GM12891 (cell line): ENCODE measurements at regions not wholly inside any gene's neighbourhood (a gene's known extent, or its start where the extent isn't known, plus 50 kb on each side); places are given as distances from the start of the nearest gene placed in this dataset.

Experiments
- DNase-seq: peaks from one replicate; pipeline ENCODE4 v3.0.0; 2011; ENCODE audit warnings: low spot score; ENCODE audit not compliant: insufficient read length
- FAIRE-seq: peaks from 2 replicates; lab custom pipeline; 2011; peaks lifted over from hg19 to GRCh38; lab: Jason Lieb, UNC
- PAX5 ChIP-seq: IDR thresholded peaks from 2 replicates; pipeline ENCODE4 v1.6.1; 2011; ENCODE audit warnings: low read length, moderate library complexity, mild to moderate bottlenecking; ENCODE audit not compliant: insufficient read depth, severe bottlenecking
- POLR2A ChIP-seq: IDR thresholded peaks from 2 replicates; pipeline ENCODE4 v1.6.1; 2011; ENCODE audit warnings: low read depth, low read length, control low read depth
- POLR2AphosphoS5 ChIP-seq: IDR thresholded peaks from 2 replicates; pipeline ENCODE4 v1.6.1; 2011; ENCODE audit warnings: low read depth, low read length, control low read depth
- POU2F2 ChIP-seq: IDR thresholded peaks from 2 replicates; pipeline ENCODE4 v1.6.1; 2011; ENCODE audit warnings: low read depth, mild to moderate bottlenecking, control low read depth, low read length, moderate library complexity
- SPI1 ChIP-seq: IDR thresholded peaks from 2 replicates; pipeline ENCODE4 v1.6.1; 2011; ENCODE audit warnings: low read depth, low read length, control low read depth
- TAF1 ChIP-seq: IDR thresholded peaks from 2 replicates; pipeline ENCODE4 v1.6.1; 2011; ENCODE audit warnings: low read depth, low read length, control low read depth

- no peak for TF ChIP-seq SPI1
- no peak for TF ChIP-seq PAX5
- TF ChIP-seq POLR2AphosphoS5 = no peak
- no peak for TF ChIP-seq POLR2A
- TF ChIP-seq TAF1 = no peak
- no peak for TF ChIP-seq POU2F2
- DNase-seq = no peak
- no peak for FAIRE-seq
These were observed 421.3 kb upstream of the NUPR2 start for GRCh38 chr7:56537477-56537876.

GRCh38 chr7:56495165-56495564 lies 378.9 kb upstream of the NUPR2 start:
- DNase-seq = no peak
- no peak for FAIRE-seq

GRCh38 chr7:56493704-56494450 lies 377.7 kb upstream of the NUPR2 start:
- no peak for DNase-seq
- no peak for FAIRE-seq
- no peak for TF ChIP-seq PAX5
- no peak for TF ChIP-seq SPI1
- TF ChIP-seq POLR2AphosphoS5 = no peak
- no peak for TF ChIP-seq POLR2A
- TF ChIP-seq TAF1 = no peak
- TF ChIP-seq POU2F2 = no peak

More at GRCh38 chr7:56495165-56495564, 378.9 kb upstream of the NUPR2 start:
- TF ChIP-seq POLR2A = no peak
- no peak for TF ChIP-seq POLR2AphosphoS5
- TF ChIP-seq PAX5 = no peak
- no peak for TF ChIP-seq POU2F2
- no peak for TF ChIP-seq TAF1
- no peak for TF ChIP-seq SPI1

- no peak for DNase-seq
- TF ChIP-seq TAF1 (no peak), PAX5 (no peak), POU2F2 (no peak), POLR2AphosphoS5 (no peak), POLR2A (no peak), SPI1 (no peak)
- FAIRE-seq = no peak
These were observed 377.0 kb upstream of the NUPR2 start for GRCh38 chr7:56493196-56493595.

- FAIRE-seq (no peak), DNase-seq (no peak)
- no peak for TF ChIP-seq PAX5
- TF ChIP-seq SPI1 = no peak
- no peak for TF ChIP-seq TAF1
- no peak for TF ChIP-seq POLR2A
- TF ChIP-seq POLR2AphosphoS5 = no peak
- no peak for TF ChIP-seq POU2F2
These were observed 375.6 kb upstream of the NUPR2 start for GRCh38 chr7:56491636-56492425.

GRCh38 chr7:56483861-56484550 lies 367.8 kb upstream of the NUPR2 start:
- FAIRE-seq = no peak
- no peak for TF ChIP-seq TAF1
- TF ChIP-seq POLR2AphosphoS5 = no peak
- TF ChIP-seq SPI1 = no peak
- no peak for TF ChIP-seq POLR2A
- no peak for TF ChIP-seq POU2F2
- TF ChIP-seq PAX5 = no peak
- DNase-seq = no peak

- TF ChIP-seq SPI1 (no peak), PAX5 (no peak), TAF1 (no peak), POU2F2 (no peak), POLR2AphosphoS5 (no peak), POLR2A (no peak)
- FAIRE-seq = no peak
- no peak for DNase-seq
These were observed 366.9 kb upstream of the NUPR2 start for GRCh38 chr7:56483153-56483552.

GRCh38 chr7:56479748-56480147 lies 363.5 kb upstream of the NUPR2 start:
- no peak for FAIRE-seq
- DNase-seq = no peak
- TF ChIP-seq POLR2AphosphoS5 (no peak), POU2F2 (no peak)

GRCh38 chr7:56479136-56479535 lies 362.9 kb upstream of the NUPR2 start:
- FAIRE-seq = no peak
- TF ChIP-seq PAX5 (no peak), TAF1 (no peak), POLR2AphosphoS5 (no peak), POLR2A (no peak), POU2F2 (no peak), SPI1 (no peak)

More at GRCh38 chr7:56479136-56479535, 362.9 kb upstream of the NUPR2 start:
- DNase-seq = no peak
